ENCODE measurements at regions not wholly inside any gene's neighbourhood (a gene's known extent, or its start where the extent isn't known, plus 50 kb on each side); places are given as distances from the start of the nearest gene placed in this dataset.

DNA sequence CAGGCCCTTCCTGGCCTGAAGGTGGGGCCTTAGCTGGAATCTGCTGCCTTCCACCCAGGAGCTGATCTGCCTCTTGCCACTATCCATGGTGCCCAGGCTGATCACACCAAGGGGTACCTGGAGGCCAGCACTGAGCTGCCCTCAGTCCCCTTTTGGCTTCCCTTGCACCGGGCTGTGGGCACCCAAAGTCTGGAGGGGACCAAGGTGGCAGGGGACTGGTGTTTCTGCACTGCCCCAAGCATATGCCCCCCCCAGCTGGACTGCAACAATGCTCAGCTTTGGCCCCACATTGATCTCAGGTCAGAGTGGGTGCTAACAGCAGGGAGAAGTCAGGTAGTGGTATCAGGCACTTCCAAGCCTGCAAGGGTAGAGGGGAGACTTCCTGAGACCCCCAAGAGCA, 902.6 kb upstream of the EPHA6 start:
- no CpG with 5 or more reads among the region's 1 CpG for WGBS (ENCODE audit: insufficient coverage)
- Histone ChIP-seq H3K4me2 (replicated peaks; ENCODE audit: extremely low read depth, low read length, poor library complexity, severe bottlenecking) (no peak overlapping the region), H3K27me3 (ENCODE audit: control insufficient read depth in 2 of 2, insufficient read depth in 2 of 2, low read length in 2 of 2) (no peaks in the 10 kb centered on the region), H3K4me1 (ENCODE audit: control insufficient read depth in 1 of 2, insufficient read depth in 2 of 2, low read length in 2 of 2) (no peaks in the 10 kb centered on the region), H3K79me2 (ENCODE audit: insufficient read depth, low read length) (no peaks in the 10 kb centered on the region), H3K4me3 (replicated peaks in 1 of 3; ENCODE audit: low read depth in 2 of 3, low read length in 3 of 3) (no peak overlapping the region), H4K20me1 (ENCODE audit: insufficient read depth, low read length) (no peaks in the 10 kb centered on the region), H3K27ac (ENCODE audit: low read depth in 1 of 2, low read length in 2 of 2) (no peak overlapping the region), H3K36me3 (replicated peaks in 1 of 2; ENCODE audit: control insufficient read depth in 1 of 2, insufficient read depth in 2 of 2, low read length in 2 of 2) (no peaks in the 10 kb centered on the region), H3K9me3 (replicated peaks in 1 of 2; ENCODE audit: control insufficient read depth in 1 of 2, insufficient read depth in 1 of 2, low read length in 2 of 2) (peaks cover 27% of the 10 kb centered on the region in 2 donors), H2AFZ (ENCODE audit: insufficient read depth, low read depth, low read length, poor library complexity, severe bottlenecking) (no peak overlapping the region), H3K9ac (ENCODE audit: insufficient read depth, low read length, poor library complexity, severe bottlenecking) (no peak overlapping the region)
- Mint-ChIP-seq H3K27ac (no peak overlapping the region), H3K4me1 (no peaks in the 10 kb centered on the region), H3K27me3 (ENCODE audit: low read depth in 3 of 3) (no peaks in the 10 kb centered on the region), H3K36me3 (no peaks in the 10 kb centered on the region), H3K9me3 (peaks cover 9 to 27% (median 14%) of the 10 kb centered on the region in 7 donors), H3K4me3 (no peak overlapping the region)
- DNase-seq, result no peak
- intact Hi-C loops (cut with micrococcal nuclease), result no loop called here
- TF ChIP-seq, protein P1, sequence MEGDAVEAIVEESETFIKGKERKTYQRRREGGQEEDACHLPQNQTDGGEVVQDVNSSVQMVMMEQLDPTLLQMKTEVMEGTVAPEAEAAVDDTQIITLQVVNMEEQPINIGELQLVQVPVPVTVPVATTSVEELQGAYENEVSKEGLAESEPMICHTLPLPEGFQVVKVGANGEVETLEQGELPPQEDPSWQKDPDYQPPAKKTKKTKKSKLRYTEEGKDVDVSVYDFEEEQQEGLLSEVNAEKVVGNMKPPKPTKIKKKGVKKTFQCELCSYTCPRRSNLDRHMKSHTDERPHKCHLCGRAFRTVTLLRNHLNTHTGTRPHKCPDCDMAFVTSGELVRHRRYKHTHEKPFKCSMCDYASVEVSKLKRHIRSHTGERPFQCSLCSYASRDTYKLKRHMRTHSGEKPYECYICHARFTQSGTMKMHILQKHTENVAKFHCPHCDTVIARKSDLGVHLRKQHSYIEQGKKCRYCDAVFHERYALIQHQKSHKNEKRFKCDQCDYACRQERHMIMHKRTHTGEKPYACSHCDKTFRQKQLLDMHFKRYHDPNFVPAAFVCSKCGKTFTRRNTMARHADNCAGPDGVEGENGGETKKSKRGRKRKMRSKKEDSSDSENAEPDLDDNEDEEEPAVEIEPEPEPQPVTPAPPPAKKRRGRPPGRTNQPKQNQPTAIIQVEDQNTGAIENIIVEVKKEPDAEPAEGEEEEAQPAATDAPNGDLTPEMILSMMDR (IDR thresholded peaks at IDR 0.05), result no peak

DNA sequence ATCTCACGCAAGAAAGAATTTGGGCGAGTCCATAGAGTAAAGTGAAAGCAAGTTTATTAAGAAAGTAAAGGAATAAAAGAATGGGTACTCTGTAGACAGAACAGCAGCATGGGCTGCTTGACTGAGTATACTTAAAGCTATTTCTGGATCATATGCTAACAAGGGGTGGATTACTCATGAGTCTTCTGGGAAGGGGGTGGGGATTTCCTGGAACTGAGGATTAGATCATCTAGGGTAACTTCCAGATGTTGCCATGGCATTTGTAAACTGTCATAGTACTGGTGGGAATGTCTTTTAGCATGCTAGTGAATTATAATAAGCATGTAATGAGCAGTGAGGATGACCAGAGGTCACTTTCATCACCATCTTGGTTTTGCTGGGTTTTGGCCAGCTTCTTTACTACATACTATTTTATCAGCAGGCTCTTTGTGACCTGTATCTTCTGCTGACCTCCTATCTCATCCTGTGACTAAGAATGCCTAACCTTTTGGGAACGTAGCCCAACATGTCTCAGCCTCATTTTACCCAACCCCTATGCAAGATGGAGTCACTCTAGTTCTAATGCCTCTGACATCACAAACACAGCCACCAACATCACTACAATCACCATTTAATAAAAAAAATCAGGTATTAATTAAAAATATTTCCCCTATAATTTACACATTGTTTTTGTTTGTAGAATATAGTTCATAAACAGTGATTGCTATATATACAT, 890.7 kb upstream of the EPHA6 start:
- TF ChIP-seq, protein P1 (IDR thresholded peaks at IDR 0.05), result no peak
- Histone ChIP-seq H3K36me3 (replicated peaks in 1 of 2; ENCODE audit: control insufficient read depth in 1 of 2, insufficient read depth in 2 of 2, low read length in 2 of 2) (no peaks in the 10 kb centered on the region), H3K27ac (ENCODE audit: low read depth in 1 of 2, low read length in 2 of 2) (no peak overlapping the region), H3K4me3 (replicated peaks in 1 of 3; ENCODE audit: low read depth in 2 of 3, low read length in 3 of 3) (no peak overlapping the region), H2AFZ (ENCODE audit: insufficient read depth, low read depth, low read length, poor library complexity, severe bottlenecking) (no peak overlapping the region), H3K79me2 (ENCODE audit: insufficient read depth, low read length) (no peaks in the 10 kb centered on the region), H3K4me1 (ENCODE audit: control insufficient read depth in 1 of 2, insufficient read depth in 2 of 2, low read length in 2 of 2) (no peaks in the 10 kb centered on the region), H3K4me2 (replicated peaks; ENCODE audit: extremely low read depth, low read length, poor library complexity, severe bottlenecking) (no peak overlapping the region), H3K27me3 (ENCODE audit: control insufficient read depth in 2 of 2, insufficient read depth in 2 of 2, low read length in 2 of 2) (no peaks in the 10 kb centered on the region), H3K9me3 (replicated peaks in 1 of 2; ENCODE audit: control insufficient read depth in 1 of 2, insufficient read depth in 1 of 2, low read length in 2 of 2) (no peaks in the 10 kb centered on the region), H3K9ac (ENCODE audit: insufficient read depth, low read length, poor library complexity, severe bottlenecking) (no peak overlapping the region), H4K20me1 (ENCODE audit: insufficient read depth, low read length) (no peaks in the 10 kb centered on the region)
- Mint-ChIP-seq H3K9me3 (peaks cover 0 to 13% (median 2%) of the 10 kb centered on the region in 7 donors), H3K36me3 (no peaks in the 10 kb centered on the region), H3K4me3 (no peak overlapping the region), H3K4me1 (no peaks in the 10 kb centered on the region), H3K27ac (no peak overlapping the region), H3K27me3 (ENCODE audit: low read depth in 3 of 3) (no peaks in the 10 kb centered on the region)
- intact Hi-C loops (cut with micrococcal nuclease), result no loop called here
- WGBS (ENCODE audit: insufficient coverage), result no CpG with 5 or more reads among the region's 3 CpGs
- DNase-seq, result no peak

All from CD14-positive monocyte (primary cell).